Kidney (tissue), 13 donors: ENCODE measurements at regions not wholly inside any gene's neighbourhood (a gene's known extent, or its start where the extent isn't known, plus 50 kb on each side); places are given as distances from the start of the nearest gene placed in this dataset.

Experiments
- DNase-seq, 5 donors: peaks; one replicate each; pipeline ENCODE4 v3.0.0-alpha.2; 2013 to 2020
- FAIRE-seq: peaks from 2 replicates; lab custom pipeline; 2012; peaks lifted over from hg19 to GRCh38; lab: Jason Lieb, UNC
- H3K27ac ChIP-seq, 2 donors: one replicate each; pipeline ENCODE4 v1.7.0; 2013; ENCODE audit warnings: low read depth in 2 of 2, low read length in 2 of 2, inconsistent platforms in 1 of 2
- H3K27me3 ChIP-seq: one replicate; pipeline ENCODE4 v1.7.1; 2013; ENCODE audit warnings: low read length, inconsistent platforms; ENCODE audit not compliant: control insufficient read depth, insufficient read depth
- H3K36me3 ChIP-seq, 3 donors: one replicate each; pipeline versions ENCODE4 v1.7.0 to v1.7.1; 2013; ENCODE audit warnings: low read length in 3 of 3, control low read depth in 1 of 3, inconsistent platforms in 1 of 3; ENCODE audit not compliant: insufficient read depth in 3 of 3, control insufficient read depth in 2 of 3
- H3K4me1 ChIP-seq, 3 donors: one replicate each; pipeline versions ENCODE4 v1.7.0 to v1.7.1; 2013; ENCODE audit warnings: low read length in 3 of 3, inconsistent platforms in 1 of 3, low read depth in 1 of 3; ENCODE audit not compliant: control insufficient read depth in 2 of 3, insufficient read depth in 2 of 3
- H3K4me3 ChIP-seq, 3 donors: one replicate each; pipeline versions ENCODE4 v1.7.0 to v1.8.1; 2013; ENCODE audit warnings: low read length in 3 of 3, control low read depth in 1 of 3, inconsistent platforms in 1 of 3
- H3K9ac ChIP-seq, 3 donors: one replicate each; pipeline versions ENCODE4 v1.7.0 to v1.7.1; 2013; ENCODE audit warnings: low read length in 3 of 3, control low read depth in 1 of 3, inconsistent platforms in 1 of 3
- H3K9me3 ChIP-seq, 3 donors: one replicate each; pipeline versions ENCODE4 v1.7.0 to v1.7.1; 2013; ENCODE audit warnings: low read length in 3 of 3, control low read depth in 1 of 3, inconsistent platforms in 1 of 3; ENCODE audit not compliant: control insufficient read depth in 2 of 3, insufficient read depth in 1 of 3
- intact Hi-C: fragments of 100-400 bp; cut with DNase I; formaldehyde crosslinking; loops from one replicate; pipeline ENCODE4 v1.11.1; 2022
- TF ChIP-seq, protein P1 (sequence below): IDR thresholded peaks from 3 replicates; pipeline ENCODE4 v1.5.1; 2012; ENCODE audit warnings: mild to moderate bottlenecking, moderate library complexity, borderline replicate concordance; ENCODE audit not compliant: insufficient read depth; ENCODE audit errors: extremely low read depth
- donor health status: control.
- donor health status: control.
- donor health status: control.
- donor health status: control.
- donor health status: control.
- donor health status: DM: yes; HTN: yes; CAD: no.
- donor health status: Normal renal cell carcinoma (clear cell type).

DNA sequence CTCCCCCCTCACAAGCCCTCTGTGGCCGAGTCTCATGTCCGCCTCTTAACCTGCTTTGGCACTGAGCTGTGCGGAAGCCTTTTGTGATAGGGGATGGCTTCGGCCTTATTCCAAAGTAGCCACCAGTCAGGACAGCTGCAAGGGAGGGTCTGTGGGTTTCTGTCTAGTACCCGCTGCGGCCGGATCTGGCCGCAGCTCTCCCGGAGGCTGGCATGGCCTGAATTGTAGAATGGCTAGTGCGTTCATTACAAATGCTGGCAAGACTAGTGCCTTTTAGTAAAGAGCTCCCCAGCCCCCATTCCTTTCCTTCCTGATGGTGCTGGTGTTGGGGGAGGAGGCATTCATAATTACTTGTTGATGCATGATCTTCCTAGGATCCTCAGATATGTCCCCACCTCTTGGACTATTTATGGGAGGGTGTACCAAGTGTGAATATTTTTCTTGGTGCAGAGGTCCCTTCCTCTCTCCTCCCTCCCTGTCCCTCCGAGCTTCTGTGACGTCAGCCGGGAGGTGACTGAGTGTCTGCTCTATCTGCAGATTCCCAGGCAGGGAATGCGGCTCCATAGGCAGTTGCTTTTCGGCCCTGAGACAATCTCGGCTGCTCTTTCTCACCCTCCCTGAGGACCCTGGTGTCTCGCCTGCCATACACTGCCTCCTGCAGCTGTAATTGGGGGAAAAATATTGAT lies 108.7 kb upstream of the E2F8 start:
- TF ChIP-seq, protein P1, sequence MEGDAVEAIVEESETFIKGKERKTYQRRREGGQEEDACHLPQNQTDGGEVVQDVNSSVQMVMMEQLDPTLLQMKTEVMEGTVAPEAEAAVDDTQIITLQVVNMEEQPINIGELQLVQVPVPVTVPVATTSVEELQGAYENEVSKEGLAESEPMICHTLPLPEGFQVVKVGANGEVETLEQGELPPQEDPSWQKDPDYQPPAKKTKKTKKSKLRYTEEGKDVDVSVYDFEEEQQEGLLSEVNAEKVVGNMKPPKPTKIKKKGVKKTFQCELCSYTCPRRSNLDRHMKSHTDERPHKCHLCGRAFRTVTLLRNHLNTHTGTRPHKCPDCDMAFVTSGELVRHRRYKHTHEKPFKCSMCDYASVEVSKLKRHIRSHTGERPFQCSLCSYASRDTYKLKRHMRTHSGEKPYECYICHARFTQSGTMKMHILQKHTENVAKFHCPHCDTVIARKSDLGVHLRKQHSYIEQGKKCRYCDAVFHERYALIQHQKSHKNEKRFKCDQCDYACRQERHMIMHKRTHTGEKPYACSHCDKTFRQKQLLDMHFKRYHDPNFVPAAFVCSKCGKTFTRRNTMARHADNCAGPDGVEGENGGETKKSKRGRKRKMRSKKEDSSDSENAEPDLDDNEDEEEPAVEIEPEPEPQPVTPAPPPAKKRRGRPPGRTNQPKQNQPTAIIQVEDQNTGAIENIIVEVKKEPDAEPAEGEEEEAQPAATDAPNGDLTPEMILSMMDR = no peak
- Histone ChIP-seq H3K9ac (no peak overlapping the region), H3K4me1 (peaks cover 0 to 2% (median 0%) of the 10 kb centered on the region in 3 donors), H3K4me3 (no peak overlapping the region), H3K27me3 (peaks cover 51% of the 10 kb centered on the region), H3K27ac (no peak overlapping the region), H3K9me3 (no peaks in the 10 kb centered on the region), H3K36me3 (no peaks in the 10 kb centered on the region)
- DNase-seq = no peak
- no peak for FAIRE-seq
- intact Hi-C loops = no loop called here

DNA sequence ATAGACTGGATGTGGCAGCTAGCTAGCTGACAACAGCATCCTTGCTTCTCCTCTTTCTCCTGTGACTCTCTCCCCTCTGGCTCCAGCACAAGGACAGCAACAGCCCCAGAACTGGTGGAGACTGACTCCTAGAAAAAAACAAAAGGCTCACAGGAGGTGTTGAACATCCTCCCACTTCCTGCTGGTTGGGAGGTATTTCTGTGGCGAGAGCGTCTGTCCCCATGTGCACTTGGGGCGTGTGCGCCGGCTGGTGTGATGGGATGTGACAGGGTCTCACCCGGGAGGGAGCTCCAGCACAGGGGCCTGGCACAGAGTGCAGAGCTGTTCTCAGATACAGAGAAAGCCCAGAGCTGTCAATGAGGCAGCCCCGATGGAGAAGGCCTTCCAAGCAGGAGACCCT lies 107.2 kb upstream of the E2F8 start:
- Histone ChIP-seq H3K27ac (no peak overlapping the region), H3K27me3 (peaks cover 59% of the 10 kb centered on the region), H3K9ac (no peak overlapping the region), H3K36me3 (no peaks in the 10 kb centered on the region), H3K4me3 (no peak overlapping the region), H3K4me1 (peaks cover 0 to 2% (median 0%) of the 10 kb centered on the region in 3 donors), H3K9me3 (no peaks in the 10 kb centered on the region)
- TF ChIP-seq, protein P1 = no peak
- FAIRE-seq (no peak), DNase-seq (no peak)
- intact Hi-C loops = no loop called here

DNA sequence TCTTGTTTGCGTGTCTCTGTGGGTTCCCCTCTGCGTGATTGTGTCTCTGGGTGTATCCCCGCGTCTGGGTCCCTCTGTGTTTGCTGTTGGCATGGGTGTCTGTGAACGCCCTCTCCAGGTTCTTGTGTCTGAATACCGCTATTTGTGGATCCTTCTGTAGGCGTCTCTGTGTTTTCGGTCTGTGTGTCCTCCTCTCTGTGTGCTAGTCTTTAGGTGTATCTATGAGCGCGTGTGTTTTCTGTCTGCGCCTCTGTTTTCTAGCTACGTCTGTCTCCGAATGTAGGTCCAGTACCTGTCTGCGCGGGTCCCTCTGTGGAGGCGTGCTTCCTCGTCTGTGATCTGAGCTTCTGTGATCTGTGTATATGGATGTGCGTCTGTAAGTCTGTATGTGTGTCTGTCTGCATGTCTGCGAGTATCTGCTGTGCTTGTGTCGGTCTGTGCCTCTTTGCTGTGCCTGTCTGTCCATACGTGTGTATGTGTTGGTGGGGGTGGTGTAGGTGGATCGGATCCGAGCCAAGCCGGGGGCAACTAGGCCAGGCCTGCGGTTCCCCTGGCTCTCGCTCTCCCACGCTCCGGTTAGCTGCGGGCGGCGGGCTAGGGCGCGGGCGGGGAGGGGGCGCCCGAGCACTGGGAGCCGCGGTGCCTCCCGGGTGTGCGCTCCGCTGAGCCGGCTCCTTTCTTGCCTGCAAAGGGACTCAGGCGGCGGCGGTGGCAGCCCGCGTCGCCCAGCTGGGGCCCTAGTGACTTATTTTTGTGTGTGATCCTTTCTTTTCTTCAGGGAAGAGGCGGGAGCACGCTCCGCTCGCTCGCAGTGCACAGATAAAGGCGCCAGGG lies 105.3 kb upstream of the E2F8 start:
- Histone ChIP-seq H3K4me3 (peak overlapping the region in 2 of 3 donors; percentile 54 to 62), H3K9me3 (no peaks in the 10 kb centered on the region), H3K4me1 (peaks cover 0 to 2% (median 0%) of the 10 kb centered on the region in 3 donors), H3K9ac (no peak overlapping the region), H3K27ac (no peak overlapping the region), H3K36me3 (no peaks in the 10 kb centered on the region), H3K27me3 (peaks cover 53% of the 10 kb centered on the region)
- intact Hi-C loops = no loop called here
- no peak for FAIRE-seq
- TF ChIP-seq, protein P1 = no peak
- peak; percentile 55 to 80 (median 62) for DNase-seq
